SK-N-MC (cell line): ENCODE measurements at regions not wholly inside any gene's neighbourhood (a gene's known extent, or its start where the extent isn't known, plus 50 kb on each side); places are given as distances from the start of the nearest gene placed in this dataset.
"Not testable (repeated sequence)": the region's sequence is repeated elsewhere in the genome, so short reads cannot be mapped to it uniquely, and the experiment has no call there.

ENCODE experiments used
- EZH2 ChIP-seq: fragments of 200-600 bp; sonication (generic); IDR thresholded peaks from one replicate; pipeline ENCODE4 v1.6.1; 2017; ENCODE audit warnings: antibody characterized with exemption
- FOXP2 ChIP-seq: optimal IDR thresholded peaks from 2 replicates; pipeline ENCODE3; 2011; ENCODE audit warnings: mild to moderate bottlenecking, moderate library complexity; ENCODE audit not compliant: insufficient read depth; ENCODE audit errors: extremely low read length, control extremely low read depth
- POLR2AphosphoS5 ChIP-seq: IDR thresholded peaks from 2 replicates; pipeline ENCODE4 v1.6.1; 2012; ENCODE audit warnings: mild to moderate bottlenecking, low read depth, low read length, borderline replicate concordance

DNA sequence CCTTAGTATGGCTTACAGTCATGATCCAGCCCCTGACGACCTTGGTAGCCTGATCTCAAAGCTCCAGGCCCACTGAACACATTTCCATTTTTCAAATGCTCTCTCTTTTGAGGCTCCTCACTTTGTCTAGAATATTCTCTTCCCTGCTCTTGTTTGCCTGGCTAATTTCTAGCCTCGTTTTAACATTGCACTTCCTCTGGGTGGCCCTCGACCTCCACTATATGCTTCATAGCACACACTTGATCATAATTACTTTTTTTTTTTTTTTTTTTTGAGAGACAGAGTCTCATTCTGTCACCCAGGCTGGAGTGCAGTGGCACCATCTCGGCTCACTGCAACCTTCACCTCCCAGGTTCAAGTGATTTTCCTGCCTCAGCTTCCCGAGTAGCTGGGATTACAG is 65.5 kb upstream of the RABGAP1L start:
- TF ChIP-seq POLR2AphosphoS5, EZH2, FOXP2: not testable (repeated sequence)
